ENCODE measurements at regions not wholly inside any gene's neighbourhood (a gene's known extent, or its start where the extent isn't known, plus 50 kb on each side); places are given as distances from the start of the nearest gene placed in this dataset.
A peak's percentile ranks its signal among the peaks of the same experiment; 100 is the strongest.
"Not testable (repeated sequence)": the region's sequence is repeated elsewhere in the genome, so short reads cannot be mapped to it uniquely, and the experiment has no call there.

DNA sequence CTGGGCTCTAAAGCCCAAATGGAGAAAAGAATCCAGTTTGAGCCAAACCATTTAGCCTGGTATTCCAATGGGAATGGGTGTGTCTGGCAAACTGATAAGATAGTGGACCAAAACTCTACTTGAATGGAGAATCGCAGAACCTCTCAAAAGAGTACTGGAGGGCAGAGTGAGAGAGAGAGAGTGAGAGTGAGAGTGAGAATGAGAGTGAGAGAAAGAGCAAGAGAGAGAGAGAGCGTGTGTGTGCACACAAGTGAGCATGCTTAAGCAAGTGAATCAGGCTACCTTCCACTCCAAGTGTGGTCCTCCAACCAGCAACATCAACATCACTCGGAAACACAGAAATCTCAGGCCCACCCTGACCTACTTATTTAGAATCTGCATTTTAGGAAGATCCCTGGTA is 58.8 kb downstream of the UQCRFS1 start:
- no peak for DNase-seq

DNA sequence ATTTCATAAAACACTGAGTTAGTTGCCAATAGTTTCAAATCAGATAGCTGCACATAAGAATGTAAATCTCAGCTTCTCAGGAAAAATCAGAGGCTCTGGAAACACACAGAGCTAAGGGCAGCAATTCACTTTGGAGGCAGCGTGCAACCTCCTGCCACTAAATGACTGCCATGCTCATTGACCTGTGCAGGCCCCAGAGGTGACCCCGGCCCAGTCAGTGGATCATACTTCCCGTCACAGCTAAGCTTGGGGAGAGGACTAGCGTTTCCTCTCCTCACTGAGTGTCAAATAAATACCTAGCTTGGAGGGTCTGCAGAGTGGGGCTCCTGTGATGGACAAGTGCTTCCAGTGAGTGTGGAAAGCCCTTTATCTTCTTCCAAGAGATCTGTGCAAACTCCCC is 67.2 kb downstream of the UQCRFS1 start:
- DNase-seq = no peak

GRCh38 chr19:29143183-29143582 is 69.8 kb downstream of the UQCRFS1 start:
- DNase-seq = no peak

GRCh38 chr19:29139227-29139626 is 73.7 kb downstream of the UQCRFS1 start:
- DNase-seq = peak; percentile 4

DNA sequence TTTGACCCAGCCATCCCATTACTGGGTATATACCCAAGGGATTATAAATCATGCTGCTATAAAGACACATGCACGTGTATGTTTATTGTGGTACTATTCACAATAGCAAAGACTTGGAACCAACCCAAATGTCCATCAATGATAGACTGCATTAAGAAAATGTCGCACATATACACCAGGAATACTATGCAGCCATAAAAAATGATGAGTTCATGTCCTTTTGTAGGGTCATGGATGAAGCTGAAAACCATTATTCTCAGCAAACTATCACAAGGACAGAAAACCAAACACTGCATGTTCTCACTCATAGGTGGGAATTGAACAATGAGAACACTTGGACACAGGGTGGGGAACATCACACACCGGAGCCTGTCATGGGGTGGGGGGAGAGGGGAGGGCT is 74.7 kb downstream of the UQCRFS1 start:
- not testable (repeated sequence) for DNase-seq

DNA sequence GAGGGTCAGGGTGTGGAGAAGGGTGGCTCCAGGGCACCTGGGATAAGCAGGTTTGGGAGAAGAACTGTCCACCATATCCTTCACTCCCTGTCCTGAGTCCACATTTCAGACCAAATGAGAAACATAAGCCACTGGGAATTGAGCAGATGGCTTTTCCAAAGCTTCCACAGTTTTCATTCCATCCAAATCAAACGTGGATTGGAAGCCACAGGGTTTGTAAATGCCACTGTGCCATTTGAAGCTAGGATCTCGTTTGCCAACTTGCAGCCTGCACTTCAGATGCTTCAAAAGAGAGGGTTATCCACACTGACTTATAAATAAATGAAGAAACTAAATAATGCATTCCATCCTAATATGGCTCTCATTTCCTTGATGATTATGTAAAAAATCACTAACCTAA is 81.5 kb downstream of the UQCRFS1 start:
- no peak for DNase-seq

- no peak for DNase-seq
These were observed 83.8 kb downstream of the UQCRFS1 start for GRCh38 chr19:29129148-29129547.

DNA sequence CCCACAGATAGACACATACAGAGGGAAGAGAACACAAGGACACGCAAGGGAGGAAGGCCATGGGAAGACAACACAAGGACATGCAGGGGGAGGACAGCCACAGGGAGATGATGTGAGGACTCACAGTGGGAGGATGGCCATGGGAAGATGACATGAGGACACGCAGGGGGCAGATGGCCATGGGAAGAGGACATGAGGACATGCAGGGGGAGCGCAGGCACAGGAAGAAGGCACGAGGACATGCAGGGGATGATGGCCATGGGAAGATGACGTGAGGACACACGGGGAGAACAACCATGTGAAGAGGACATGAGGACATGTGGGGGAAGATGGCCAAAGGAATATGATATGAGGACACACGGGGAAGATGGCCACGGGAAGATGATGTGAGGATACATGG is 84.7 kb downstream of the UQCRFS1 start:
- DNase-seq = no peak

DNA sequence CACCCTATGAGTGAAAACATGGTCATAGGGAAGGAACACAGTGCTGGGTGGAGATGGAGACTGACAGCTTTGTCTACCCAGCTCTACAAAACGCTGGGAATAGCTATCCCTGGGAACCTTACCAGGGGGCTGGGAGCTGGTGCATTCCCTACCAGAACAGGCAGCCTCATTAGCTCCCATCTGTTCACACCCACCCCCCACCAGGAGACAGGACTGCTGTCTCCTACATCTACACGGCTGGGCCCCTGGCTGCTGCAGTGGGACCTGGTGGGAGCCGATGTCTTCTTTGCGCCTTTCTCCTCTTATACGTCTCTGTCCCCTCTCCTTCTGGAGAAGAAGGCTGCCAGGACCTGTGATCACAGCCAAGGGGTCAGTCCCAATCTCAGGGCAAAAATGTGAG is 90.8 kb downstream of the UQCRFS1 start:
- DNase-seq = no peak

DNA sequence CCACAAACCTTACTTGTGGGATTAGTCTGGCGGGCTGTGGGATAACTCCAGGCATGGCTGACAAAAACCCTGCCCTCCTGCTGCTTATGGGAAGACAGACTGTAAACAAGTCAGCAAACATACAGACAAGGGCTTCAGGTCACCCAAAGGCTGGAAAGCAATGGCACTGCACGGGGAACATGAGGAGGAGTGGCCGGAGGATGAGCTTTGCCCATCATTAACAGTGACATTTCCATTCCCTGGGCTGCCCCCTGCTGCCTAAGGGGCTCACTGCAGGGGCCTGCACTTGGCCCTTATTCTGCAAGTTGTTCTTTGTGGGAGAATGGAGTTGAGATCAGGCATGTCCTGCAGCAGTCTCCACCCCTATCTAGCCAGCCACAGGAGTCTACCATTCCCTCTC is 91.3 kb downstream of the UQCRFS1 start:
- peak; percentile 2 for DNase-seq

GRCh38 chr19:29120466-29120865 is 92.5 kb downstream of the UQCRFS1 start:
- DNase-seq = no peak

DNA sequence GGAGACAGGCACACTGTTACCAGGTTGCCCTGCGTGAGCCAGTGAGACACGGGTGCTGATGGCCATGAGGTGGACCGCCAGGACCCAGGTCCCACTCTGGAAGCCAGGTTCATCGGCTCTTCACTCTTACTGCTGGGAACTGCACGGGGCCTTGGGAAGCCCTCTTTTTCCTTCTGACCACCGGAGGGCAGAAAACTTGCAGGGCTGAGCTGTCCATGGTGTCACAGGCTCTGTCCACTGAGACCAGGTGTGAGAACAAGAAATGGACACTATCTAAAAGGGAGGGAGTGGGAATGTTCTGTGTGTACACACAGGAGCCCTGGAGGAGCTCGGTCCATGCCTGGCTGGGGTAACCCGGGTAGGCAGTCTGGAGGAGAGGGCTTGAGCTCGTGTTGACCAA is 93.4 kb downstream of the UQCRFS1 start:
- no peak for DNase-seq

DNA sequence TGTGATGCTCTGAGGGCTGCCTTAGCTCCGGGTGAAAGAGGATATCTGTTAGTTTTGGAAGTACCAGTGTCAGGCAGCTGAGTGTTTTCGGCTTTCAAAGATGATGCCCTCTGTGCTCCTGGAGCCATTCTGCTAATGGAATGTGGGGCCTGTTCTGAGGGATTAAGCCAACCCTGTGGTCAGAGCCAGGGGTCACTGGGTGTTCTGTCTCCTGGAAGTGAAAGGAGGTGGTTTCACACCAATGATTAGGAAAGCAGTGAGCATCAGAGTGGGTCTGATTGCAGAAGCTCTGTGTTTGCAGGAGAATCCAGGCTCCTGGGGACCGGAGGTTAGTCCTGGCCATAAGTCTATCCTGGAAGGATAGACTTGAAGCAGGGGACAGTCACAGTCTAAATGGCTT is 94.6 kb downstream of the UQCRFS1 start:
- no peak for DNase-seq

DNA sequence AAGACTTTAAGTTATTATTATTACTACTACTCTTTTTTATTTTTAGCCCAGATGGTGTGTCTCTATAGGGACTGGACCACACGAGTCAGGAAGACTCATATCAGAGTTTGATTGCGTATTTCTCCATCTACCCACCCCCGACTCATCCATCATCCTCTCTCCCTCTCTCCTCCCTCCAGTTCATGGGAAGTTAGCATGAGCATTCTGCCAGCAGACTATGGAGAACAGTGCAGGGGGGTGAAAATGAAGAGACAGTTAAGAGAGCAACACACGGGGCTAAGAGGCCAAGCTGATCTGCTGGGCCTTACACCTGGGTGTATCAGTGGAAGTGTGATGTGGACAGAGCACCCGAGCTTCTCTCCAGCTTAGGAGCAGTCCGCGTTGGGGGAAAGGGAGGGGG is 95.0 kb downstream of the UQCRFS1 start:
- DNase-seq = no peak

- DNase-seq = no peak
These were observed 97.8 kb downstream of the UQCRFS1 start for GRCh38 chr19:29115181-29115580.

GRCh38 chr19:29113838-29114237 is 99.1 kb downstream of the UQCRFS1 start:
- no peak for DNase-seq

- DNase-seq = no peak
These were observed 101.4 kb downstream of the UQCRFS1 start for GRCh38 chr19:29111576-29111975.

- no peak for DNase-seq
These were observed 105.1 kb downstream of the UQCRFS1 start for GRCh38 chr19:29107831-29108230.

DNA sequence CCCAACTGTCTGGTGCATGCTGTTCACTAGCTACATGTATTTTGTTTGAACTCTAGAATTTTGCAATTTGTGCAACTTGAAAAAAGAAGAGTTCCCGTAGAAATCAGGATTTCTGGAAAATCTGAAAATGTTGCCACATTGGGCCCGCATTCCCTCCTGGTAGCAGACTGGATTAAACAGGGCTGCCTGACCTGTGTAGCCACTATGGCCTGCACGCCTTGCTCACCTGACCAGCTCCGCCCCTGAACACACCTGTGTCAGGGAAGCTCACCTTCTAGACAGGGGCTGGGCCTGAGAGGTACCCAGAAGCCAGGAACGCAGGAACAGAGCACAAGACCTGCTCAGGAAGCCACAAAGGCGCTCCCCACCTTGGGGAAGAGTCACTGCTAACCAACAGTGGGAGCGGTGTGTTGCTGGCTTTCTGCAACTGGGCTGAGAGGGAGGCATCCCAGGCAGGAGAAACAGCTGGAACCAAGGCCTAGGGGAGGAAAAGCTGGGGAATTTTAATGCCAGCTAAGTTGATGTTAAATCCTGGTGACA is 106.5 kb downstream of the UQCRFS1 start:
- no peak for DNase-seq

DNA sequence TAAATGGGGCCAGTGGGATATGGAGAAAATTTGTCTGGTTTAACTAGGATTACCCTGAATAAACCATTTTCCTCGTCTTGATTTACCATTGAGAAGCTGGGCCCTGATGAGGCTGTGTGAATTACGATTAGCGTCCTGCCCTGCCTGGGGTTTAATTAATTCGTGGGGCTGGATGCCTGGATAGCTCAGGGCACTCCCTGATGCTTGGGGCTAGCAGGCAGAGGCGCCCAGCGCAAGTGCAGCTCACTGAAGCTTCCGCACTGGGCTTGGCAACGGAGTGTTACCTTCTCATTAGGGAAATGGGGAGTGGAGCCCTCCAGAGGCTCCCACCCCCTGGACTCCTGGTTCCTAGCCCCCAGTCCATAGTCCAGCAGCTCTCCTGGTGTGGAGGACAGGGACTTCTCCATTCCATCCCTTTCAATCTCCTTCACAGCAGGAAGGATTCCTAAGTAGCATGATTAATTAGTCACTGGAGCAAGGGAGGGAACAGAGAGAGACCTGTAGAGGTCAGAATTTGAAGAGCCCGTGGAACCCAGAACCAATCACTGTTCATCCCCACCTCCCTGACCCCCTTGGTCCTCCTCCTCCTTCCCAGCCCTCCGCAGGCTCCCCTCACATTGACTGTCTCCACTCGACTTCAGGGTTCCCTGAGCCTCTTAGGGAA is 107.2 kb downstream of the UQCRFS1 start:
- DNase-seq = no peak

DNA sequence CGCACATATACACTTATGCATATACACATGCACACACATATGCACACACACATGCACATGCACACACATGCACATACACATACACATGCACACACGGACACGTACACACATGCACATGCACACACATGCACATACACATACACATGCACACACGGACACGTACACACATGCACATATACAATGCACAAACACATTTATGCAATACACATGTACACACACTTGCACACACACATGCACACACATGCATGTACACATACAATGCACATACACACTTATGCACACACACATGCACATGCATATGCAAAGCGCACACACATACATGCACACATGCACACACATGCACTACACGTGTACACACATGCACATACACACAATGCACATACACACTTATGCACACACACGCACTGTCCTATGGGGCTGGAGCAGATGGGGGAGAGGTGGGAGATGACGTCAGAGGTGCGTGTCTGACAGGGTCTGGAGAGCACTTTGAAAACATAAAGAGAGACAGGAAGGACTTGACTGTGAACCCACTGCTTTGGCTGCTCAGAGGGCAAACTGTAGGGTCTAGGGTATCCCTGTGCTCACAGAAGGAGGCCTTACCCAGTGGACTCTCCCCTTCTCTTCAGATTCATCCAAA is 108.2 kb downstream of the UQCRFS1 start:
- DNase-seq = no peak

DNA sequence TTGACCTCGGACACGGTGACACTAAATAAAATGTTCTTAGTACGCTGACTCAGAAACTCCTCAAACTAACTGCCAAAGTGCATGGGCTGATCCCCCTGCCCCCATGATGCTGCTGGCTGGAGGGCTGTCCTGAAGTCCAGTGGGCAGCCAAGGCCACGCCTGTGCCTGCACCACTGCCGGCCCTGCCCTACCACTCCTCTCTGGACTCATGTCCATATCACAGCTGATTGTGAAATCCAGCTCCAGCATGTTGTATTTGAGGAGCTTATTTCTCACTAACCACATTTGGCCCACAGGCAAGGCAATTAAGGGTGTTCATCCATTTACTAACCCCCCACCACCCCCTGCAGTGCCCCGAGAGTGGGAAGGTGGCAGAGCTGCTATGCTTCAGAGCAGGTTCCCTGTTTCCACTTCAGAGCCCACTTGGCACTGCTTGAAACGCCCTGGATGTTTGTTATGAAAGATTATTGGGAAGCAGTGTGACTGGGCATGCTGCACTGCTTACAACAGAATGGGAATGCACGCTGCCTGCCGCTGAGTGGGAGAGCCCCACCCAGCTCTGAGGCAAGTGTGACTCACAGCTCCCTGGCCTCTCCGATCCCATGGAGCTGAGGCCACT is 114.0 kb downstream of the UQCRFS1 start:
- no peak for DNase-seq

DNA sequence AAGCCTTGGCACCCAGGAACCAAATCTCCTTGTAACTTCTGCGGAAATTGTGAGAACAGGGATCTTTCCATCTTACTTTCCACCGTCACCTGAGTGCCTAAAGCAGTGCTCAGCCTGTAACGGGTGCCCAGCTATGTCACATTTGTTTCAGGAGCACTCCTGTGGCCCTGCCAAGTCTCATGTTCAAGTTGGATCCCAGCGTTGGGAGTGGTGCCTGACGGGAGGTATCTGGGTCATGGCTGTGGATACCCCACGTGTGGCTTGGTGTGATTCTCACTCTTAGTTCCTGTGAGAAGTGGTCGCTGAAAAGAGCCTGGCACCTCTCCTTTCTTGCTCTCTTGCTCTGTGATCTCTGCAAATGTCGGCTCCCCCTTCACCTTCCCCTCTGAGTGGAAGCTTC is 114.9 kb downstream of the UQCRFS1 start:
- no peak for DNase-seq

- no peak for DNase-seq
These were observed 116.1 kb downstream of the UQCRFS1 start for GRCh38 chr19:29096896-29097295.
